GM23338 (cell line): ENCODE measurements at regions not wholly inside any gene's neighbourhood (a gene's known extent, or its start where the extent isn't known, plus 50 kb on each side); places are given as distances from the start of the nearest gene placed in this dataset.

Source experiments
- EZH2 ChIP-seq: fragments of 200-600 bp; sonication (generic); IDR thresholded peaks from one replicate; pipeline ENCODE4 v1.8.0; 2017; ENCODE audit warnings: antibody characterized with exemption, mild to moderate bottlenecking, low read depth; ENCODE audit not compliant: unreplicated experiment
- EZH2phosphoT487 ChIP-seq: fragments of 200-600 bp; sonication (generic); IDR thresholded peaks from one replicate; pipeline ENCODE4 v1.8.1; 2018; ENCODE audit warnings: antibody characterized with exemption; ENCODE audit not compliant: unreplicated experiment
- JUNB ChIP-seq: IDR thresholded peaks from one replicate; pipeline ENCODE4 v1.6.1; 2016; ENCODE audit warnings: antibody characterized with exemption; ENCODE audit not compliant: unreplicated experiment
- POLR2AphosphoS5 ChIP-seq: IDR thresholded peaks from 2 replicates; pipeline ENCODE4 v1.6.1; 2016; ENCODE audit warnings: antibody characterized with exemption, low read depth
- TF ChIP-seq, protein P1 (sequence below), 2 experiments: fragments of 200-600 bp in 1 of 2; sonication (generic) in 1 of 2; conservative IDR thresholded peaks; 2 replicates each; pipeline versions ENCODE4 v1.5.1 to v1.6.1; 2016 to 2017; ENCODE audit warnings: antibody characterized with exemption in 2 of 2, low read depth in 2 of 2, mild to moderate bottlenecking in 2 of 2, moderate library complexity in 1 of 2
- TF ChIP-seq, protein P2 (sequence below): IDR thresholded peaks from one replicate; pipeline ENCODE4 v1.6.1; 2018; ENCODE audit warnings: antibody characterized with exemption; ENCODE audit not compliant: unreplicated experiment
- TF ChIP-seq, protein P3 (sequence below): fragments of 250-450 bp; sonication (Bioruptor Pico); IDR thresholded peaks from 2 replicates; pipeline ENCODE4 v1.5.0; 2020; ENCODE audit warnings: mild to moderate bottlenecking, moderate library complexity

DNA sequence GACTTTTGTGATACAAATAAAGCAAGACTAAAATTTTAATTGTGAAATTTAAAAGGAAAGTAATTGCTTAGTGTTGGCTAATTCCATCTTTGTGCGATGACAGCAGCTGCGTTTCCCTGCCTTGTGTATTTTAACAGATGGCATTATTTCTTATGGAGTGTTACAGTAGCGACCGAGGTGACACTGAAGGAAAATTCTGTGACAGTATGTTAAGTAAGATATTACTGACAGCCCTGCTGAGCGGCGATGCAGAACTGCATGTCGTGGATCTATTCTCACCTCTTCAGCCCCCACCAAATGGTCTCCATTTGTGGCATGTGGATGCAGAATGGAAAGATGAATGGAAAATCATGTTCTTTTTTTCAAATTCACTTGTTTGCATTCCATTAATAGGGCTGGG is 289.4 kb downstream of the RNF144B start:
- TF ChIP-seq EZH2 (no peak), EZH2phosphoT487 (no peak), POLR2AphosphoS5 (no peak), JUNB (no peak)
- TF ChIP-seq, protein P1, sequence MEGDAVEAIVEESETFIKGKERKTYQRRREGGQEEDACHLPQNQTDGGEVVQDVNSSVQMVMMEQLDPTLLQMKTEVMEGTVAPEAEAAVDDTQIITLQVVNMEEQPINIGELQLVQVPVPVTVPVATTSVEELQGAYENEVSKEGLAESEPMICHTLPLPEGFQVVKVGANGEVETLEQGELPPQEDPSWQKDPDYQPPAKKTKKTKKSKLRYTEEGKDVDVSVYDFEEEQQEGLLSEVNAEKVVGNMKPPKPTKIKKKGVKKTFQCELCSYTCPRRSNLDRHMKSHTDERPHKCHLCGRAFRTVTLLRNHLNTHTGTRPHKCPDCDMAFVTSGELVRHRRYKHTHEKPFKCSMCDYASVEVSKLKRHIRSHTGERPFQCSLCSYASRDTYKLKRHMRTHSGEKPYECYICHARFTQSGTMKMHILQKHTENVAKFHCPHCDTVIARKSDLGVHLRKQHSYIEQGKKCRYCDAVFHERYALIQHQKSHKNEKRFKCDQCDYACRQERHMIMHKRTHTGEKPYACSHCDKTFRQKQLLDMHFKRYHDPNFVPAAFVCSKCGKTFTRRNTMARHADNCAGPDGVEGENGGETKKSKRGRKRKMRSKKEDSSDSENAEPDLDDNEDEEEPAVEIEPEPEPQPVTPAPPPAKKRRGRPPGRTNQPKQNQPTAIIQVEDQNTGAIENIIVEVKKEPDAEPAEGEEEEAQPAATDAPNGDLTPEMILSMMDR (conservative IDR thresholded peaks at IDR 0.05; ENCODE audit: low read depth in 2 of 2) = no peak
- TF ChIP-seq, protein P2, sequence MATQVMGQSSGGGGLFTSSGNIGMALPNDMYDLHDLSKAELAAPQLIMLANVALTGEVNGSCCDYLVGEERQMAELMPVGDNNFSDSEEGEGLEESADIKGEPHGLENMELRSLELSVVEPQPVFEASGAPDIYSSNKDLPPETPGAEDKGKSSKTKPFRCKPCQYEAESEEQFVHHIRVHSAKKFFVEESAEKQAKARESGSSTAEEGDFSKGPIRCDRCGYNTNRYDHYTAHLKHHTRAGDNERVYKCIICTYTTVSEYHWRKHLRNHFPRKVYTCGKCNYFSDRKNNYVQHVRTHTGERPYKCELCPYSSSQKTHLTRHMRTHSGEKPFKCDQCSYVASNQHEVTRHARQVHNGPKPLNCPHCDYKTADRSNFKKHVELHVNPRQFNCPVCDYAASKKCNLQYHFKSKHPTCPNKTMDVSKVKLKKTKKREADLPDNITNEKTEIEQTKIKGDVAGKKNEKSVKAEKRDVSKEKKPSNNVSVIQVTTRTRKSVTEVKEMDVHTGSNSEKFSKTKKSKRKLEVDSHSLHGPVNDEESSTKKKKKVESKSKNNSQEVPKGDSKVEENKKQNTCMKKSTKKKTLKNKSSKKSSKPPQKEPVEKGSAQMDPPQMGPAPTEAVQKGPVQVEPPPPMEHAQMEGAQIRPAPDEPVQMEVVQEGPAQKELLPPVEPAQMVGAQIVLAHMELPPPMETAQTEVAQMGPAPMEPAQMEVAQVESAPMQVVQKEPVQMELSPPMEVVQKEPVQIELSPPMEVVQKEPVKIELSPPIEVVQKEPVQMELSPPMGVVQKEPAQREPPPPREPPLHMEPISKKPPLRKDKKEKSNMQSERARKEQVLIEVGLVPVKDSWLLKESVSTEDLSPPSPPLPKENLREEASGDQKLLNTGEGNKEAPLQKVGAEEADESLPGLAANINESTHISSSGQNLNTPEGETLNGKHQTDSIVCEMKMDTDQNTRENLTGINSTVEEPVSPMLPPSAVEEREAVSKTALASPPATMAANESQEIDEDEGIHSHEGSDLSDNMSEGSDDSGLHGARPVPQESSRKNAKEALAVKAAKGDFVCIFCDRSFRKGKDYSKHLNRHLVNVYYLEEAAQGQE = no peak
- TF ChIP-seq, protein P3, sequence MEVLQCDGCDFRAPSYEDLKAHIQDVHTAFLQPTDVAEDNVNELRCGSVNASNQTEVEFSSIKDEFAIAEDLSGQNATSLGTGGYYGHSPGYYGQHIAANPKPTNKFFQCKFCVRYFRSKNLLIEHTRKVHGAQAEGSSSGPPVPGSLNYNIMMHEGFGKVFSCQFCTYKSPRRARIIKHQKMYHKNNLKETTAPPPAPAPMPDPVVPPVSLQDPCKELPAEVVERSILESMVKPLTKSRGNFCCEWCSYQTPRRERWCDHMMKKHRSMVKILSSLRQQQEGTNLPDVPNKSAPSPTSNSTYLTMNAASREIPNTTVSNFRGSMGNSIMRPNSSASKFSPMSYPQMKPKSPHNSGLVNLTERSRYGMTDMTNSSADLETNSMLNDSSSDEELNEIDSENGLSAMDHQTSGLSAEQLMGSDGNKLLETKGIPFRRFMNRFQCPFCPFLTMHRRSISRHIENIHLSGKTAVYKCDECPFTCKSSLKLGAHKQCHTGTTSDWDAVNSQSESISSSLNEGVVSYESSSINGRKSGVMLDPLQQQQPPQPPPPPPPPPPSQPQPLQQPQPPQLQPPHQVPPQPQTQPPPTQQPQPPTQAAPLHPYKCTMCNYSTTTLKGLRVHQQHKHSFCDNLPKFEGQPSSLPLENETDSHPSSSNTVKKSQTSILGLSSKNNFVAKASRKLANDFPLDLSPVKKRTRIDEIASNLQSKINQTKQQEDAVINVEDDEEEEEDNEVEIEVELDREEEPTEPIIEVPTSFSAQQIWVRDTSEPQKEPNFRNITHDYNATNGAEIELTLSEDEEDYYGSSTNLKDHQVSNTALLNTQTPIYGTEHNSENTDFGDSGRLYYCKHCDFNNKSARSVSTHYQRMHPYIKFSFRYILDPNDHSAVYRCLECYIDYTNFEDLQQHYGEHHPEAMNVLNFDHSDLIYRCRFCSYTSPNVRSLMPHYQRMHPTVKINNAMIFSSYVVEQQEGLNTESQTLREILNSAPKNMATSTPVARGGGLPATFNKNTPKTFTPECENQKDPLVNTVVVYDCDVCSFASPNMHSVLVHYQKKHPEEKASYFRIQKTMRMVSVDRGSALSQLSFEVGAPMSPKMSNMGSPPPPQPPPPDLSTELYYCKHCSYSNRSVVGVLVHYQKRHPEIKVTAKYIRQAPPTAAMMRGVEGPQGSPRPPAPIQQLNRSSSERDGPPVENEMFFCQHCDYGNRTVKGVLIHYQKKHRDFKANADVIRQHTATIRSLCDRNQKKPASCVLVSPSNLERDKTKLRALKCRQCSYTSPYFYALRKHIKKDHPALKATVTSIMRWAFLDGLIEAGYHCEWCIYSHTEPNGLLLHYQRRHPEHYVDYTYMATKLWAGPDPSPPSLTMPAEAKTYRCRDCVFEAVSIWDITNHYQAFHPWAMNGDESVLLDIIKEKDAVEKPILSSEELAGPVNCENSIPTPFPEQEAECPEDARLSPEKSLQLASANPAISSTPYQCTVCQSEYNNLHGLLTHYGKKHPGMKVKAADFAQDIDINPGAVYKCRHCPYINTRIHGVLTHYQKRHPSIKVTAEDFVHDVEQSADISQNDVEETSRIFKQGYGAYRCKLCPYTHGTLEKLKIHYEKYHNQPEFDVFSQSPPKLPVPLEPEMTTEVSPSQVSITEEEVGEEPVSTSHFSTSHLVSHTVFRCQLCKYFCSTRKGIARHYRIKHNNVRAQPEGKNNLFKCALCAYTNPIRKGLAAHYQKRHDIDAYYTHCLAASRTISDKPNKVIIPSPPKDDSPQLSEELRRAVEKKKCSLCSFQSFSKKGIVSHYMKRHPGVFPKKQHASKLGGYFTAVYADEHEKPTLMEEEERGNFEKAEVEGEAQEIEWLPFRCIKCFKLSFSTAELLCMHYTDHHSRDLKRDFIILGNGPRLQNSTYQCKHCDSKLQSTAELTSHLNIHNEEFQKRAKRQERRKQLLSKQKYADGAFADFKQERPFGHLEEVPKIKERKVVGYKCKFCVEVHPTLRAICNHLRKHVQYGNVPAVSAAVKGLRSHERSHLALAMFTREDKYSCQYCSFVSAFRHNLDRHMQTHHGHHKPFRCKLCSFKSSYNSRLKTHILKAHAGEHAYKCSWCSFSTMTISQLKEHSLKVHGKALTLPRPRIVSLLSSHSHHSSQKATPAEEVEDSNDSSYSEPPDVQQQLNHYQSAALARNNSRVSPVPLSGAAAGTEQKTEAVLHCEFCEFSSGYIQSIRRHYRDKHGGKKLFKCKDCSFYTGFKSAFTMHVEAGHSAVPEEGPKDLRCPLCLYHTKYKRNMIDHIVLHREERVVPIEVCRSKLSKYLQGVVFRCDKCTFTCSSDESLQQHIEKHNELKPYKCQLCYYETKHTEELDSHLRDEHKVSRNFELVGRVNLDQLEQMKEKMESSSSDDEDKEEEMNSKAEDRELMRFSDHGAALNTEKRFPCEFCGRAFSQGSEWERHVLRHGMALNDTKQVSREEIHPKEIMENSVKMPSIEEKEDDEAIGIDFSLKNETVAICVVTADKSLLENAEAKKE (CRISPR knock-in tag) = no peak
